ENCODE measurements at regions not wholly inside any gene's neighbourhood (a gene's known extent, or its start where the extent isn't known, plus 50 kb on each side); places are given as distances from the start of the nearest gene placed in this dataset.

- Mint-ChIP-seq H3K27me3 (ENCODE audit: insufficient read depth, unreplicated experiment) (no peaks in the 10 kb centered on the region), H3K9me3 (ENCODE audit: unreplicated experiment) (no peaks in the 10 kb centered on the region), H3K4me3 (ENCODE audit: unreplicated experiment) (no peak overlapping the region), H3K36me3 (ENCODE audit: insufficient read depth, unreplicated experiment) (no peaks in the 10 kb centered on the region), H3K4me1 (ENCODE audit: low read depth, unreplicated experiment) (no peaks in the 10 kb centered on the region), H3K27ac (ENCODE audit: unreplicated experiment) (no peak overlapping the region)
- DNase-seq, result no peak
- no peak for TF ChIP-seq CTCF (IDR thresholded peaks at IDR 0.05; ENCODE audit: insufficient read depth in 1 of 2, low read depth in 1 of 2, low read length in 1 of 2, severe bottlenecking in 1 of 2, unreplicated experiment in 1 of 2)
- Histone ChIP-seq H3K4me1 (no peaks in the 10 kb centered on the region), H3K9me3 (no peaks in the 10 kb centered on the region), H3K4me3 (ENCODE audit: low read depth, low read length) (no peak overlapping the region), H3K36me3 (ENCODE audit: control insufficient read depth, insufficient read depth, low read length) (no peaks in the 10 kb centered on the region), H3K27me3 (replicated peaks; ENCODE audit: control insufficient read depth, insufficient read depth, low read length) (no peaks in the 10 kb centered on the region)
- POLR2A ChIA-PET, result no interaction called here
- intact Hi-C loops (cut with micrococcal nuclease; ENCODE audit: unreplicated experiment), result no loop called here
- CTCF ChIA-PET, result interaction anchor here (0.6 kb wide), 1 partner anchor 16 kb away, joined by 3 read pairs; no protein-coding TSS in a partner anchor
- no TSS peak for BruUV-seq (replicated peaks)
These were observed 972.0 kb upstream of the CITED2 start for GRCh38 chr6:140346428-140346827.

- intact Hi-C loops (cut with micrococcal nuclease; ENCODE audit: unreplicated experiment), result no loop called here
- POLR2A ChIA-PET, result no interaction called here
These were observed 971.5 kb upstream of the CITED2 start for GRCh38 chr6:140345935-140346334.

GRCh38 chr6:140344142-140344913 is 969.9 kb upstream of the CITED2 start:
- POLR2A ChIA-PET, result no interaction called here
- no peaks in the 10 kb centered on the region for H3K27me3 Mint-ChIP-seq (ENCODE audit: insufficient read depth, unreplicated experiment)
- Histone ChIP-seq H3K9me3 (no peaks in the 10 kb centered on the region), H3K4me1 (no peaks in the 10 kb centered on the region), H3K27me3 (replicated peaks; ENCODE audit: control insufficient read depth, insufficient read depth, low read length) (no peaks in the 10 kb centered on the region), H3K4me3 (ENCODE audit: low read depth, low read length) (no peak overlapping the region), H3K36me3 (ENCODE audit: control insufficient read depth, insufficient read depth, low read length) (no peaks in the 10 kb centered on the region)
- H3K27ac Mint-ChIP-seq (ENCODE audit: unreplicated experiment), result no peak overlapping the region
- no peaks in the 10 kb centered on the region for H3K36me3 Mint-ChIP-seq (ENCODE audit: insufficient read depth, unreplicated experiment)
- BruUV-seq (replicated peaks), result no TSS peak
- no peak for TF ChIP-seq CTCF (IDR thresholded peaks at IDR 0.05; ENCODE audit: insufficient read depth in 1 of 2, low read depth in 1 of 2, low read length in 1 of 2, severe bottlenecking in 1 of 2, unreplicated experiment in 1 of 2)
- intact Hi-C loops (cut with micrococcal nuclease; ENCODE audit: unreplicated experiment), result no loop called here
- H3K4me1 Mint-ChIP-seq (ENCODE audit: low read depth, unreplicated experiment), result no peaks in the 10 kb centered on the region
- no peak for DNase-seq
- no peak overlapping the region for H3K4me3 Mint-ChIP-seq (ENCODE audit: unreplicated experiment)
- H3K9me3 Mint-ChIP-seq (ENCODE audit: unreplicated experiment), result no peaks in the 10 kb centered on the region
- CTCF ChIA-PET, result no interaction called here

More at GRCh38 chr6:140345935-140346334, 971.5 kb upstream of the CITED2 start:
- TF ChIP-seq CTCF (IDR thresholded peaks at IDR 0.05; ENCODE audit: insufficient read depth in 1 of 2, low read depth in 1 of 2, low read length in 1 of 2, severe bottlenecking in 1 of 2, unreplicated experiment in 1 of 2), result no peak
- BruUV-seq (replicated peaks), result no TSS peak
- no peaks in the 10 kb centered on the region for H3K9me3 Mint-ChIP-seq (ENCODE audit: unreplicated experiment)
- H3K27me3 ChIP-seq (replicated peaks; ENCODE audit: control insufficient read depth, insufficient read depth, low read length), result no peaks in the 10 kb centered on the region
- CTCF ChIA-PET, result interaction anchor here (0.6 kb wide), 1 partner anchor 16 kb away, joined by 3 read pairs; no protein-coding TSS in a partner anchor
- H3K9me3 ChIP-seq, result no peaks in the 10 kb centered on the region
- DNase-seq, result no peak
- H3K4me3 ChIP-seq (ENCODE audit: low read depth, low read length), result no peak overlapping the region
- H3K4me1 ChIP-seq, result no peaks in the 10 kb centered on the region
- H3K4me1 Mint-ChIP-seq (ENCODE audit: low read depth, unreplicated experiment), result no peaks in the 10 kb centered on the region
- no peaks in the 10 kb centered on the region for H3K36me3 Mint-ChIP-seq (ENCODE audit: insufficient read depth, unreplicated experiment)
- no peaks in the 10 kb centered on the region for H3K36me3 ChIP-seq (ENCODE audit: control insufficient read depth, insufficient read depth, low read length)
- no peak overlapping the region for H3K27ac Mint-ChIP-seq (ENCODE audit: unreplicated experiment)
- H3K27me3 Mint-ChIP-seq (ENCODE audit: insufficient read depth, unreplicated experiment), result no peaks in the 10 kb centered on the region
- no peak overlapping the region for H3K4me3 Mint-ChIP-seq (ENCODE audit: unreplicated experiment)
